ENCODE measurements at regions not wholly inside any gene's neighbourhood (a gene's known extent, or its start where the extent isn't known, plus 50 kb on each side); places are given as distances from the start of the nearest gene placed in this dataset.

- Histone ChIP-seq H3K9ac (ENCODE audit: insufficient read depth, low read length) (no peak overlapping the region), H3K4me3 (replicated peaks in 1 of 4; ENCODE audit: control extremely low read depth in 1 of 4, insufficient read depth in 1 of 4, low read depth in 3 of 4, low read length in 4 of 4) (no peak overlapping the region), H2AFZ (ENCODE audit: low read length) (no peak overlapping the region), H3K9me3 (ENCODE audit: control insufficient read depth, insufficient read depth, low read depth, low read length) (no peaks in the 10 kb centered on the region), H3K36me3 (ENCODE audit: control insufficient read depth, insufficient read depth, low read length) (no peaks in the 10 kb centered on the region), H3K27ac (ENCODE audit: insufficient read depth, low read length) (no peak overlapping the region), H3K4me2 (ENCODE audit: extremely low read depth, insufficient read depth, low read length) (no peak overlapping the region), H3K27me3 (ENCODE audit: control insufficient read depth, insufficient read depth, low read length) (no peaks in the 10 kb centered on the region), H4K20me1 (ENCODE audit: control insufficient read depth, extremely low read depth, insufficient read depth, low read length) (no peaks in the 10 kb centered on the region), H3K79me2 (ENCODE audit: control insufficient read depth, insufficient read depth, low read length) (no peaks in the 10 kb centered on the region), H3K4me1 (ENCODE audit: control insufficient read depth, extremely low read depth, insufficient read depth, low read length) (no peaks in the 10 kb centered on the region)
- DNase-seq (ENCODE audit: low read depth in 2 of 2): no peak
- TF ChIP-seq EZH2 (IDR thresholded peaks at IDR 0.05; ENCODE audit: low read length, missing control alignments): no peak
- TF ChIP-seq, protein P1, sequence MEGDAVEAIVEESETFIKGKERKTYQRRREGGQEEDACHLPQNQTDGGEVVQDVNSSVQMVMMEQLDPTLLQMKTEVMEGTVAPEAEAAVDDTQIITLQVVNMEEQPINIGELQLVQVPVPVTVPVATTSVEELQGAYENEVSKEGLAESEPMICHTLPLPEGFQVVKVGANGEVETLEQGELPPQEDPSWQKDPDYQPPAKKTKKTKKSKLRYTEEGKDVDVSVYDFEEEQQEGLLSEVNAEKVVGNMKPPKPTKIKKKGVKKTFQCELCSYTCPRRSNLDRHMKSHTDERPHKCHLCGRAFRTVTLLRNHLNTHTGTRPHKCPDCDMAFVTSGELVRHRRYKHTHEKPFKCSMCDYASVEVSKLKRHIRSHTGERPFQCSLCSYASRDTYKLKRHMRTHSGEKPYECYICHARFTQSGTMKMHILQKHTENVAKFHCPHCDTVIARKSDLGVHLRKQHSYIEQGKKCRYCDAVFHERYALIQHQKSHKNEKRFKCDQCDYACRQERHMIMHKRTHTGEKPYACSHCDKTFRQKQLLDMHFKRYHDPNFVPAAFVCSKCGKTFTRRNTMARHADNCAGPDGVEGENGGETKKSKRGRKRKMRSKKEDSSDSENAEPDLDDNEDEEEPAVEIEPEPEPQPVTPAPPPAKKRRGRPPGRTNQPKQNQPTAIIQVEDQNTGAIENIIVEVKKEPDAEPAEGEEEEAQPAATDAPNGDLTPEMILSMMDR (conservative IDR thresholded peaks at IDR 0.05 in 1 of 2, IDR thresholded peaks at IDR 0.05 in 1 of 2; ENCODE audit: low read depth in 1 of 2, low read length in 2 of 2): no peak
Measured at GRCh38 chr4:79636991-79637390, 229.0 kb upstream of the GK2 start.

GRCh38 chr4:79634111-79634510, 226.1 kb upstream of the GK2 start:
- no peak overlapping the region for H3K4me3 ChIP-seq (replicated peaks in 1 of 4; ENCODE audit: control extremely low read depth in 1 of 4, insufficient read depth in 1 of 4, low read depth in 3 of 4, low read length in 4 of 4)
- H3K9ac ChIP-seq (ENCODE audit: insufficient read depth, low read length): no peak overlapping the region
- H2AFZ ChIP-seq (ENCODE audit: low read length): no peak overlapping the region
- TF ChIP-seq, protein P1 (conservative IDR thresholded peaks at IDR 0.05 in 1 of 2, IDR thresholded peaks at IDR 0.05 in 1 of 2; ENCODE audit: low read depth in 1 of 2, low read length in 2 of 2): no peak
- no peak for TF ChIP-seq EZH2 (IDR thresholded peaks at IDR 0.05; ENCODE audit: low read length, missing control alignments)
- no peaks in the 10 kb centered on the region for H3K4me1 ChIP-seq (ENCODE audit: control insufficient read depth, extremely low read depth, insufficient read depth, low read length)
- H4K20me1 ChIP-seq (ENCODE audit: control insufficient read depth, extremely low read depth, insufficient read depth, low read length): no peaks in the 10 kb centered on the region
- no peak overlapping the region for H3K27ac ChIP-seq (ENCODE audit: insufficient read depth, low read length)
- no peak for DNase-seq (ENCODE audit: low read depth in 2 of 2)
- H3K27me3 ChIP-seq (ENCODE audit: control insufficient read depth, insufficient read depth, low read length): no peaks in the 10 kb centered on the region
- H3K4me2 ChIP-seq (ENCODE audit: extremely low read depth, insufficient read depth, low read length): no peak overlapping the region
- H3K36me3 ChIP-seq (ENCODE audit: control insufficient read depth, insufficient read depth, low read length): no peaks in the 10 kb centered on the region
- H3K79me2 ChIP-seq (ENCODE audit: control insufficient read depth, insufficient read depth, low read length): no peaks in the 10 kb centered on the region
- no peaks in the 10 kb centered on the region for H3K9me3 ChIP-seq (ENCODE audit: control insufficient read depth, insufficient read depth, low read depth, low read length)

- H2AFZ ChIP-seq (ENCODE audit: low read length): no peak overlapping the region
- no peak overlapping the region for H3K9ac ChIP-seq (ENCODE audit: insufficient read depth, low read length)
- no peaks in the 10 kb centered on the region for H4K20me1 ChIP-seq (ENCODE audit: control insufficient read depth, extremely low read depth, insufficient read depth, low read length)
- H3K4me2 ChIP-seq (ENCODE audit: extremely low read depth, insufficient read depth, low read length): no peak overlapping the region
- no peaks in the 10 kb centered on the region for H3K79me2 ChIP-seq (ENCODE audit: control insufficient read depth, insufficient read depth, low read length)
- H3K4me3 ChIP-seq (replicated peaks in 1 of 4; ENCODE audit: control extremely low read depth in 1 of 4, insufficient read depth in 1 of 4, low read depth in 3 of 4, low read length in 4 of 4): no peak overlapping the region
- TF ChIP-seq, protein P1 (conservative IDR thresholded peaks at IDR 0.05 in 1 of 2, IDR thresholded peaks at IDR 0.05 in 1 of 2; ENCODE audit: low read depth in 1 of 2, low read length in 2 of 2): no peak
- TF ChIP-seq EZH2 (IDR thresholded peaks at IDR 0.05; ENCODE audit: low read length, missing control alignments): no peak
- H3K27me3 ChIP-seq (ENCODE audit: control insufficient read depth, insufficient read depth, low read length): no peaks in the 10 kb centered on the region
- H3K36me3 ChIP-seq (ENCODE audit: control insufficient read depth, insufficient read depth, low read length): no peaks in the 10 kb centered on the region
- DNase-seq (ENCODE audit: low read depth in 2 of 2): no peak
- no peaks in the 10 kb centered on the region for H3K9me3 ChIP-seq (ENCODE audit: control insufficient read depth, insufficient read depth, low read depth, low read length)
- H3K27ac ChIP-seq (ENCODE audit: insufficient read depth, low read length): no peak overlapping the region
- H3K4me1 ChIP-seq (ENCODE audit: control insufficient read depth, extremely low read depth, insufficient read depth, low read length): no peaks in the 10 kb centered on the region
Measured at GRCh38 chr4:79632114-79632513, 224.1 kb upstream of the GK2 start.
